ENCODE measurements at regions not wholly inside any gene's neighbourhood (a gene's known extent, or its start where the extent isn't known, plus 50 kb on each side); places are given as distances from the start of the nearest gene placed in this dataset.

GRCh38 chr6:14742171-14742570 lies 503.7 kb upstream of the JARID2 start:
- DNase-seq: no peak

GRCh38 chr6:14742680-14743079 lies 503.2 kb upstream of the JARID2 start:
- Histone ChIP-seq H3K27me3 (ENCODE audit: low read depth) (no peaks in the 10 kb centered on the region), H3K27ac (replicated peaks) (no peak overlapping the region), H3K4me1 (peaks cover 7% of the 10 kb centered on the region), H3K9me3 (replicated peaks) (peaks cover 4% of the 10 kb centered on the region), H3K4me3 (no peak overlapping the region), H3K36me3 (no peaks in the 10 kb centered on the region)
- intact Hi-C loops (cut with micrococcal nuclease): no loop called here
- DNase-seq: no peak
- TF ChIP-seq CTCF (IDR thresholded peaks at IDR 0.05; ENCODE audit: borderline replicate concordance): no peak

More at GRCh38 chr6:14742171-14742570, 503.7 kb upstream of the JARID2 start:
- peaks cover 7% of the 10 kb centered on the region for H3K4me1 ChIP-seq
- H3K9me3 ChIP-seq (replicated peaks): peaks cover 4% of the 10 kb centered on the region
- intact Hi-C loops (cut with micrococcal nuclease): no loop called here
- H3K4me3 ChIP-seq: no peak overlapping the region
- no peaks in the 10 kb centered on the region for H3K36me3 ChIP-seq
- no peak overlapping the region for H3K27ac ChIP-seq (replicated peaks)
- no peak for TF ChIP-seq CTCF (IDR thresholded peaks at IDR 0.05; ENCODE audit: borderline replicate concordance)
- H3K27me3 ChIP-seq (ENCODE audit: low read depth): no peaks in the 10 kb centered on the region

- Histone ChIP-seq H3K36me3 (no peaks in the 10 kb centered on the region), H3K27ac (replicated peaks) (no peak overlapping the region), H3K27me3 (ENCODE audit: low read depth) (no peaks in the 10 kb centered on the region), H3K9me3 (replicated peaks) (peaks cover 4% of the 10 kb centered on the region), H3K4me1 (peaks cover 7% of the 10 kb centered on the region), H3K4me3 (no peak overlapping the region)
- TF ChIP-seq CTCF (IDR thresholded peaks at IDR 0.05; ENCODE audit: borderline replicate concordance): no peak
- no peak for DNase-seq
- intact Hi-C loops (cut with micrococcal nuclease): no loop called here
Measured at GRCh38 chr6:14743144-14743473, 502.8 kb upstream of the JARID2 start.

GRCh38 chr6:14743474-14744211 lies 502.2 kb upstream of the JARID2 start:
- Histone ChIP-seq H3K4me1 (peaks cover 5% of the 10 kb centered on the region), H3K36me3 (no peaks in the 10 kb centered on the region), H3K27ac (replicated peaks) (no peak overlapping the region), H3K4me3 (no peak overlapping the region), H3K27me3 (ENCODE audit: low read depth) (no peaks in the 10 kb centered on the region), H3K9me3 (replicated peaks) (peaks cover 4% of the 10 kb centered on the region)
- intact Hi-C loops (cut with micrococcal nuclease): no loop called here
- peak; percentile 29 for DNase-seq
- TF ChIP-seq CTCF (IDR thresholded peaks at IDR 0.05; ENCODE audit: borderline replicate concordance): no peak

GRCh38 chr6:14744212-14744556 lies 501.7 kb upstream of the JARID2 start:
- Histone ChIP-seq H3K27me3 (ENCODE audit: low read depth) (no peaks in the 10 kb centered on the region), H3K4me1 (no peaks in the 10 kb centered on the region), H3K4me3 (no peak overlapping the region), H3K9me3 (replicated peaks) (peaks cover 4% of the 10 kb centered on the region), H3K27ac (replicated peaks) (no peak overlapping the region), H3K36me3 (no peaks in the 10 kb centered on the region)
- intact Hi-C loops (cut with micrococcal nuclease): no loop called here
- no peak for DNase-seq
- no peak for TF ChIP-seq CTCF (IDR thresholded peaks at IDR 0.05; ENCODE audit: borderline replicate concordance)
